Stomach (tissue), 8 donors: ENCODE measurements at regions not wholly inside any gene's neighbourhood (a gene's known extent, or its start where the extent isn't known, plus 50 kb on each side); places are given as distances from the start of the nearest gene placed in this dataset.
"Not testable (repeated sequence)": the region's sequence is repeated elsewhere in the genome, so short reads cannot be mapped to it uniquely, and the experiment has no call there.

ENCODE experiments used
- DNase-seq, 2 donors: peaks; one replicate each; pipeline versions ENCODE4 v3.0.0 to v3.0.0-alpha.2; 2013 to 2019
- H3K27ac ChIP-seq, 5 donors: fragments of 200-600 bp in 4 of 5; sonication (generic) in 4 of 5; one replicate each; pipeline ENCODE4 v1.5.1; 2013 to 2019; ENCODE audit warnings: mild to moderate bottlenecking in 1 of 5, moderate library complexity in 1 of 5
- H3K27me3 ChIP-seq, 3 donors: fragments of 200-600 bp; sonication (generic); one replicate each; pipeline ENCODE4 v1.5.1; 2017 to 2019; ENCODE audit warnings: mixed run types in 1 of 3
- H3K36me3 ChIP-seq, 4 donors: fragments of 200-600 bp; sonication (generic); 1 replicate in 3 of 4; 2 replicates in 1 of 4; pipeline ENCODE4 v1.5.1; 2016 to 2019
- H3K4me1 ChIP-seq, 4 donors: fragments of 200-600 bp; sonication (generic); one replicate each; pipeline ENCODE4 v1.5.1; 2016 to 2019
- H3K4me3 ChIP-seq, 4 donors: fragments of 200-600 bp; sonication (generic) in 3 of 4; one replicate each; pipeline ENCODE4 v1.5.1; 2016 to 2019; ENCODE audit warnings: mild to moderate bottlenecking in 1 of 4
- H3K9me3 ChIP-seq, 4 donors: fragments of 200-600 bp; sonication (generic); one replicate each; pipeline ENCODE4 v1.5.1; 2016 to 2019
- CTCF ChIP-seq, 7 experiments: fragments of 450-650 bp in 4 of 7; fragments of 200-600 bp in 3 of 7; sonication (generic) in 3 of 7; IDR thresholded peaks; one replicate each; pipeline ENCODE4 v1.5.1; 2016 to 2019; ENCODE audit warnings: antibody characterized with exemption in 7 of 7, control low read depth in 2 of 7, mild to moderate bottlenecking in 1 of 7
- EP300 ChIP-seq: sonication (generic); formaldehyde crosslinking; IDR thresholded peaks from one replicate; pipeline ENCODE4 v1.6.1; 2017; ENCODE audit warnings: antibody characterized with exemption
- POLR2A ChIP-seq, 4 donors: fragments of 450-650 bp; IDR thresholded peaks; one replicate each; pipeline ENCODE4 v1.6.1; 2016; ENCODE audit warnings: antibody characterized with exemption in 4 of 4, control low read depth in 2 of 4, mild to moderate bottlenecking in 1 of 4, moderate library complexity in 1 of 4
- POLR2AphosphoS5 ChIP-seq, 3 donors: sonication (generic); formaldehyde crosslinking; IDR thresholded peaks; one replicate each; pipeline ENCODE4 v1.6.1; 2016; ENCODE audit warnings: antibody characterized with exemption in 3 of 3
- WGBS, 5 donors: extraction: QIAGEN DNeasy Blood & Tissue Kit in 3 of 5; methylation state at CpG; one replicate each; pipeline versions ENCODE4 v1.1.5 to v1.1.7; 2013 to 2018; 5-methylcytosine and 5-hydroxymethylcytosine counted together
- intact Hi-C: fragments of 100-400 bp; cut with DNase I; formaldehyde crosslinking; loops from one replicate; pipeline ENCODE4 v1.15.1; 2023; ENCODE audit warnings: low total_unique reads
- donor health status: healthy with polysubstance abuse.
- donor health status: Bipolar disorder and iron deficiency.
- donor health status: healthy.

- H3K36me3 ChIP-seq = no peaks in the 10 kb centered on the region
- H3K27ac ChIP-seq = no peak overlapping the region
- no peaks in the 10 kb centered on the region for H3K27me3 ChIP-seq
- no peak overlapping the region for H3K4me3 ChIP-seq
- peaks cover 0 to 7% (median under 1%) of the 10 kb centered on the region in 4 donors for H3K4me1 ChIP-seq
- 44 to 67% (median 49%) methylated on average over 3 of the region's 3 CpGs for WGBS, 5 donors
- no peak for DNase-seq
- no peak for TF ChIP-seq EP300
- no peak for TF ChIP-seq CTCF (IDR thresholded peaks at IDR 0.05)
- TF ChIP-seq POLR2AphosphoS5 (IDR thresholded peaks at IDR 0.05) = no peak
- no peak for TF ChIP-seq POLR2A (IDR thresholded peaks at IDR 0.05)
- intact Hi-C loops = no loop called here
- H3K9me3 ChIP-seq = no peaks in the 10 kb centered on the region
These were observed 504.6 kb upstream of the BRINP1 start for GRCh38 chr9:119873877-119874276.

- H3K27ac ChIP-seq, H3K27me3 ChIP-seq, H3K9me3 ChIP-seq, H3K4me3 ChIP-seq, DNase-seq, H3K36me3 ChIP-seq, intact Hi-C loops: not testable (repeated sequence)
- WGBS, 5 donors = 89 to 100% (median 95%) methylated on average over 3 to 25 of the region's 26 CpGs
- H3K4me1 ChIP-seq = peaks cover 0 to 16% (median 5%) of the 10 kb centered on the region in 4 donors
These were observed 501.0 kb upstream of the BRINP1 start for GRCh38 chr9:119870251-119870650.

- peak overlapping the region in 3 of 5 donors; percentile 31 to 70 (median 44) for H3K27ac ChIP-seq
- intact Hi-C loops = no loop called here
- peak; percentile 28 to 84 for DNase-seq
These were observed 499.5 kb upstream of the BRINP1 start for GRCh38 chr9:119868694-119869093.

GRCh38 chr9:119861842-119862241, 492.6 kb upstream of the BRINP1 start:
- Histone ChIP-seq H3K36me3 (no peaks in the 10 kb centered on the region), H3K4me3 (no peak overlapping the region), H3K27me3 (no peaks in the 10 kb centered on the region), H3K27ac (peak overlapping the region in 1 of 5 donors; percentile 44), H3K9me3 (no peaks in the 10 kb centered on the region), H3K4me1 (peaks cover 0 to 15% (median 0%) of the 10 kb centered on the region in 4 donors)
- no peak for DNase-seq
- TF ChIP-seq EP300 = no peak
- TF ChIP-seq POLR2A (IDR thresholded peaks at IDR 0.05) = no peak
- intact Hi-C loops = no loop called here

More at GRCh38 chr9:119868694-119869093, 499.5 kb upstream of the BRINP1 start:
- H3K9me3 ChIP-seq = peaks cover 0 to 4% (median 0%) of the 10 kb centered on the region in 4 donors
- no peak overlapping the region for H3K4me3 ChIP-seq
- WGBS, 5 donors = 10 to 37% (median 17%) methylated on average over 4 to 5 of the region's 5 CpGs
- H3K27me3 ChIP-seq = no peaks in the 10 kb centered on the region
- peaks cover 0 to 16% (median 5%) of the 10 kb centered on the region in 4 donors for H3K4me1 ChIP-seq
- no peaks in the 10 kb centered on the region for H3K36me3 ChIP-seq
- TF ChIP-seq EP300 (peak; percentile 84), CTCF (IDR thresholded peaks at IDR 0.05) (no peak), POLR2AphosphoS5 (IDR thresholded peaks at IDR 0.05) (peak; percentile 64 to 83 (median 66)), POLR2A (IDR thresholded peaks at IDR 0.05) (no peak)

- no peaks in the 10 kb centered on the region for H3K9me3 ChIP-seq
- no peaks in the 10 kb centered on the region for H3K36me3 ChIP-seq
- WGBS, 5 donors = 26 to 55% (median 38%) methylated on average over 2 of the region's 2 CpGs
- no peak overlapping the region for H3K4me3 ChIP-seq
- H3K27ac ChIP-seq = no peak overlapping the region
- TF ChIP-seq POLR2AphosphoS5 (IDR thresholded peaks at IDR 0.05) (no peak), POLR2A (IDR thresholded peaks at IDR 0.05) (no peak), CTCF (IDR thresholded peaks at IDR 0.05) (no peak), EP300 (no peak)
- intact Hi-C loops = no loop called here
- DNase-seq = no peak
- peaks cover 0 to 15% (median 0%) of the 10 kb centered on the region in 4 donors for H3K4me1 ChIP-seq
- no peaks in the 10 kb centered on the region for H3K27me3 ChIP-seq
These were observed 489.9 kb upstream of the BRINP1 start for GRCh38 chr9:119859128-119859527.
